ENCODE measurements at regions not wholly inside any gene's neighbourhood (a gene's known extent, or its start where the extent isn't known, plus 50 kb on each side); places are given as distances from the start of the nearest gene placed in this dataset.
"Not testable (repeated sequence)": the region's sequence is repeated elsewhere in the genome, so short reads cannot be mapped to it uniquely, and the experiment has no call there.

GRCh38 chr2:20499387-20499786, 52.5 kb downstream of the RHOB start:
- H2AFZ ChIP-seq (ENCODE audit: low read depth, low read length): no peak overlapping the region
- H3K27me3 ChIP-seq (ENCODE audit: insufficient read depth, low read length): no peaks in the 10 kb centered on the region
- no peaks in the 10 kb centered on the region for H3K36me3 ChIP-seq (ENCODE audit: insufficient read depth, low read length)
- H3K4me1 ChIP-seq (ENCODE audit: insufficient read depth, low read length): peaks cover 16% of the 10 kb centered on the region
- no peak overlapping the region for H3K4me3 ChIP-seq (ENCODE audit: low read length)
- no peaks in the 10 kb centered on the region for H3K9me3 ChIP-seq (ENCODE audit: low read length)

GRCh38 chr2:20501974-20502373, 55.1 kb downstream of the RHOB start:
- Histone ChIP-seq H3K4me1 (ENCODE audit: insufficient read depth, low read length) (no peaks in the 10 kb centered on the region), H3K9me3 (ENCODE audit: low read length) (no peaks in the 10 kb centered on the region), H3K4me3 (ENCODE audit: low read length) (no peak overlapping the region), H3K27me3 (ENCODE audit: insufficient read depth, low read length) (no peaks in the 10 kb centered on the region), H3K36me3 (ENCODE audit: insufficient read depth, low read length) (no peaks in the 10 kb centered on the region), H2AFZ (ENCODE audit: low read depth, low read length) (no peak overlapping the region)

GRCh38 chr2:20502496-20502895, 55.6 kb downstream of the RHOB start:
- not testable (repeated sequence) for H3K27me3 ChIP-seq (ENCODE audit: insufficient read depth, low read length); H3K36me3 ChIP-seq (ENCODE audit: insufficient read depth, low read length); H3K4me1 ChIP-seq (ENCODE audit: insufficient read depth, low read length); H2AFZ ChIP-seq (ENCODE audit: low read depth, low read length); H3K4me3 ChIP-seq (ENCODE audit: low read length); H3K9me3 ChIP-seq (ENCODE audit: low read length)

- Histone ChIP-seq H3K4me1 (ENCODE audit: insufficient read depth, low read length) (no peaks in the 10 kb centered on the region), H3K27me3 (ENCODE audit: insufficient read depth, low read length) (no peaks in the 10 kb centered on the region), H3K4me3 (ENCODE audit: low read length) (no peak overlapping the region), H3K36me3 (ENCODE audit: insufficient read depth, low read length) (no peaks in the 10 kb centered on the region), H2AFZ (ENCODE audit: low read depth, low read length) (no peak overlapping the region), H3K9me3 (ENCODE audit: low read length) (no peaks in the 10 kb centered on the region)
Measured at GRCh38 chr2:20504174-20504573, 57.3 kb downstream of the RHOB start.

- Histone ChIP-seq H3K36me3 (ENCODE audit: insufficient read depth, low read length) (no peaks in the 10 kb centered on the region), H3K9me3 (ENCODE audit: low read length) (no peaks in the 10 kb centered on the region), H3K27me3 (ENCODE audit: insufficient read depth, low read length) (no peaks in the 10 kb centered on the region), H3K4me1 (ENCODE audit: insufficient read depth, low read length) (peaks cover 10% of the 10 kb centered on the region), H3K4me3 (ENCODE audit: low read length) (no peak overlapping the region), H2AFZ (ENCODE audit: low read depth, low read length) (no peak overlapping the region)
Measured at GRCh38 chr2:20506201-20506685, 59.4 kb downstream of the RHOB start.

- Histone ChIP-seq H3K9me3 (ENCODE audit: low read length) (no peaks in the 10 kb centered on the region), H2AFZ (ENCODE audit: low read depth, low read length) (no peak overlapping the region), H3K36me3 (ENCODE audit: insufficient read depth, low read length) (no peaks in the 10 kb centered on the region), H3K4me1 (ENCODE audit: insufficient read depth, low read length) (peaks cover 19% of the 10 kb centered on the region), H3K4me3 (ENCODE audit: low read length) (no peak overlapping the region), H3K27me3 (ENCODE audit: insufficient read depth, low read length) (no peaks in the 10 kb centered on the region)
Measured at GRCh38 chr2:20507166-20507692, 60.4 kb downstream of the RHOB start.

GRCh38 chr2:20507711-20508110, 60.8 kb downstream of the RHOB start:
- Histone ChIP-seq H2AFZ (ENCODE audit: low read depth, low read length) (no peak overlapping the region), H3K4me3 (ENCODE audit: low read length) (no peak overlapping the region), H3K9me3 (ENCODE audit: low read length) (no peaks in the 10 kb centered on the region), H3K4me1 (ENCODE audit: insufficient read depth, low read length) (peaks cover 19% of the 10 kb centered on the region), H3K27me3 (ENCODE audit: insufficient read depth, low read length) (no peaks in the 10 kb centered on the region), H3K36me3 (ENCODE audit: insufficient read depth, low read length) (no peaks in the 10 kb centered on the region)

- no peak overlapping the region for H2AFZ ChIP-seq (ENCODE audit: low read depth, low read length)
- no peaks in the 10 kb centered on the region for H3K27me3 ChIP-seq (ENCODE audit: insufficient read depth, low read length)
- peaks cover 4% of the 10 kb centered on the region for H3K9me3 ChIP-seq (ENCODE audit: low read length)
- H3K36me3 ChIP-seq (ENCODE audit: insufficient read depth, low read length): no peaks in the 10 kb centered on the region
- H3K4me3 ChIP-seq (ENCODE audit: low read length): no peak overlapping the region
- H3K4me1 ChIP-seq (ENCODE audit: insufficient read depth, low read length): peaks cover 19% of the 10 kb centered on the region
Measured at GRCh38 chr2:20509301-20509769, 62.5 kb downstream of the RHOB start.

- Histone ChIP-seq H3K9me3 (ENCODE audit: low read length) (peaks cover 5% of the 10 kb centered on the region), H3K27me3 (ENCODE audit: insufficient read depth, low read length) (no peaks in the 10 kb centered on the region), H3K36me3 (ENCODE audit: insufficient read depth, low read length) (no peaks in the 10 kb centered on the region), H3K4me1 (ENCODE audit: insufficient read depth, low read length) (peaks cover 19% of the 10 kb centered on the region), H2AFZ (ENCODE audit: low read depth, low read length) (no peak overlapping the region), H3K4me3 (ENCODE audit: low read length) (no peak overlapping the region)
Measured at GRCh38 chr2:20509770-20510490, 63.1 kb downstream of the RHOB start.

GRCh38 chr2:20511130-20511529, 64.3 kb downstream of the RHOB start:
- Histone ChIP-seq H3K4me3 (ENCODE audit: low read length) (no peak overlapping the region), H2AFZ (ENCODE audit: low read depth, low read length) (no peak overlapping the region), H3K9me3 (ENCODE audit: low read length) (peaks cover 7% of the 10 kb centered on the region), H3K4me1 (ENCODE audit: insufficient read depth, low read length) (peaks cover 19% of the 10 kb centered on the region), H3K27me3 (ENCODE audit: insufficient read depth, low read length) (no peaks in the 10 kb centered on the region), H3K36me3 (ENCODE audit: insufficient read depth, low read length) (no peaks in the 10 kb centered on the region)

- H3K4me1 ChIP-seq (ENCODE audit: insufficient read depth, low read length): peaks cover 24% of the 10 kb centered on the region
- H3K4me3 ChIP-seq (ENCODE audit: low read length): no peak overlapping the region
- H3K27me3 ChIP-seq (ENCODE audit: insufficient read depth, low read length): no peaks in the 10 kb centered on the region
- peaks cover 7% of the 10 kb centered on the region for H3K9me3 ChIP-seq (ENCODE audit: low read length)
- H2AFZ ChIP-seq (ENCODE audit: low read depth, low read length): no peak overlapping the region
- no peaks in the 10 kb centered on the region for H3K36me3 ChIP-seq (ENCODE audit: insufficient read depth, low read length)
Measured at GRCh38 chr2:20512061-20512605, 65.3 kb downstream of the RHOB start.

GRCh38 chr2:20513946-20514345, 67.1 kb downstream of the RHOB start:
- Histone ChIP-seq H3K9me3 (ENCODE audit: low read length) (peaks cover 7% of the 10 kb centered on the region), H2AFZ (ENCODE audit: low read depth, low read length) (no peak overlapping the region), H3K4me1 (ENCODE audit: insufficient read depth, low read length) (peaks cover 24% of the 10 kb centered on the region), H3K4me3 (ENCODE audit: low read length) (no peak overlapping the region), H3K36me3 (ENCODE audit: insufficient read depth, low read length) (no peaks in the 10 kb centered on the region), H3K27me3 (ENCODE audit: insufficient read depth, low read length) (no peaks in the 10 kb centered on the region)

- no peak overlapping the region for H2AFZ ChIP-seq (ENCODE audit: low read depth, low read length)
- no peaks in the 10 kb centered on the region for H3K36me3 ChIP-seq (ENCODE audit: insufficient read depth, low read length)
- H3K4me3 ChIP-seq (ENCODE audit: low read length): no peak overlapping the region
- no peaks in the 10 kb centered on the region for H3K27me3 ChIP-seq (ENCODE audit: insufficient read depth, low read length)
- H3K4me1 ChIP-seq (ENCODE audit: insufficient read depth, low read length): peaks cover 24% of the 10 kb centered on the region
- H3K9me3 ChIP-seq (ENCODE audit: low read length): peaks cover 7% of the 10 kb centered on the region
Measured at GRCh38 chr2:20514596-20515269, 67.9 kb downstream of the RHOB start.

Measured in neuron (in vitro differentiated cells).